ENCODE measurements at regions not wholly inside any gene's neighbourhood (a gene's known extent, or its start where the extent isn't known, plus 50 kb on each side); places are given as distances from the start of the nearest gene placed in this dataset.
A peak's percentile ranks its signal among the peaks of the same experiment; 100 is the strongest.
"Not testable (repeated sequence)": the region's sequence is repeated elsewhere in the genome, so short reads cannot be mapped to it uniquely, and the experiment has no call there.

GRCh38 chr21:35294231-35294898 is 245.3 kb upstream of the RUNX1 start:
- Mint-ChIP-seq H3K27ac (no peak overlapping the region), H3K27me3 (no peaks in the 10 kb centered on the region)

GRCh38 chr21:35291973-35292627 is 243.0 kb upstream of the RUNX1 start:
- H3K27ac Mint-ChIP-seq, result peak overlapping the region; percentile 31
- H3K4me1 Mint-ChIP-seq (ENCODE audit: low read depth), result peaks cover 9% of the 10 kb centered on the region
- intact Hi-C loops (cut with micrococcal nuclease), result no loop called here
- H3K9me3 Mint-ChIP-seq, result peaks cover 18% of the 10 kb centered on the region
- H3K36me3 Mint-ChIP-seq (ENCODE audit: low read depth), result no peaks in the 10 kb centered on the region
- H3K27me3 Mint-ChIP-seq, result no peaks in the 10 kb centered on the region
- no peak overlapping the region for H3K4me3 Mint-ChIP-seq

More at GRCh38 chr21:35294231-35294898, 245.3 kb upstream of the RUNX1 start:
- H3K4me1 Mint-ChIP-seq (ENCODE audit: low read depth), result peaks cover 31% of the 10 kb centered on the region
- intact Hi-C loops (cut with micrococcal nuclease), result no loop called here
- H3K9me3 Mint-ChIP-seq, result no peaks in the 10 kb centered on the region
- no peak overlapping the region for H3K4me3 Mint-ChIP-seq
- H3K36me3 Mint-ChIP-seq (ENCODE audit: low read depth), result peaks cover 4% of the 10 kb centered on the region

- peaks cover 9% of the 10 kb centered on the region for H3K4me1 Mint-ChIP-seq (ENCODE audit: low read depth)
- intact Hi-C loops (cut with micrococcal nuclease), result no loop called here
- peak overlapping the region; percentile 32 for H3K27ac Mint-ChIP-seq
- no peaks in the 10 kb centered on the region for H3K36me3 Mint-ChIP-seq (ENCODE audit: low read depth)
- H3K9me3 Mint-ChIP-seq, result peaks cover 23% of the 10 kb centered on the region
- H3K4me3 Mint-ChIP-seq, result no peak overlapping the region
- no peaks in the 10 kb centered on the region for H3K27me3 Mint-ChIP-seq
Observed at GRCh38 chr21:35291034-35291433, 241.9 kb upstream of the RUNX1 start.

GRCh38 chr21:35288238-35288637 is 239.1 kb upstream of the RUNX1 start:
- no peak overlapping the region for H3K27ac Mint-ChIP-seq
- peaks cover 23% of the 10 kb centered on the region for H3K9me3 Mint-ChIP-seq
- H3K4me3 Mint-ChIP-seq, result no peak overlapping the region
- H3K27me3 Mint-ChIP-seq, result no peaks in the 10 kb centered on the region
- intact Hi-C loops (cut with micrococcal nuclease), result loop anchor here (10.0 kb wide), 1 partner anchor 217 kb away; no protein-coding TSS in a partner anchor
- no peaks in the 10 kb centered on the region for H3K36me3 Mint-ChIP-seq (ENCODE audit: low read depth)
- peaks cover 26% of the 10 kb centered on the region for H3K4me1 Mint-ChIP-seq (ENCODE audit: low read depth)

GRCh38 chr21:35284199-35284598 is 235.1 kb upstream of the RUNX1 start:
- Mint-ChIP-seq H3K4me3 (no peak overlapping the region), H3K36me3 (ENCODE audit: low read depth) (no peaks in the 10 kb centered on the region), H3K4me1 (ENCODE audit: low read depth) (peaks cover 46% of the 10 kb centered on the region), H3K9me3 (peaks cover 23% of the 10 kb centered on the region), H3K27ac (peak overlapping the region; percentile 92), H3K27me3 (no peaks in the 10 kb centered on the region)
- intact Hi-C loops (cut with micrococcal nuclease), result loop anchor here (5.0 to 10.0 kb wide), 3 partner anchors 193 to 397 kb away; no protein-coding TSS in a partner anchor

GRCh38 chr21:35282944-35283343 is 233.8 kb upstream of the RUNX1 start:
- intact Hi-C loops (cut with micrococcal nuclease), result loop anchor here (1.0 to 10.0 kb wide), 4 partner anchors 194 to 396 kb away; partner anchors contain the start of gene RUNX1
- peak overlapping the region; percentile 92 for H3K27ac Mint-ChIP-seq
- no peaks in the 10 kb centered on the region for H3K36me3 Mint-ChIP-seq (ENCODE audit: low read depth)

GRCh38 chr21:35281956-35282355 is 232.9 kb upstream of the RUNX1 start:
- intact Hi-C loops (cut with micrococcal nuclease), result loop anchor here (1.0 to 10.0 kb wide), 4 partner anchors 195 to 395 kb away; partner anchors contain the start of gene RUNX1
- Mint-ChIP-seq H3K9me3 (peaks cover 4% of the 10 kb centered on the region), H3K36me3 (ENCODE audit: low read depth) (no peaks in the 10 kb centered on the region), H3K27ac (peak overlapping the region; percentile 92), H3K27me3 (no peaks in the 10 kb centered on the region), H3K4me3 (no peak overlapping the region), H3K4me1 (ENCODE audit: low read depth) (peaks cover 51% of the 10 kb centered on the region)

More at GRCh38 chr21:35282944-35283343, 233.8 kb upstream of the RUNX1 start:
- Mint-ChIP-seq H3K4me1 (ENCODE audit: low read depth) (peaks cover 48% of the 10 kb centered on the region), H3K4me3 (no peak overlapping the region), H3K27me3 (no peaks in the 10 kb centered on the region), H3K9me3 (peaks cover 13% of the 10 kb centered on the region)

- Mint-ChIP-seq H3K36me3 (ENCODE audit: low read depth) (no peaks in the 10 kb centered on the region), H3K27ac (peak overlapping the region; percentile 92), H3K4me1 (ENCODE audit: low read depth) (peaks cover 51% of the 10 kb centered on the region), H3K4me3 (no peak overlapping the region), H3K9me3 (no peaks in the 10 kb centered on the region), H3K27me3 (no peaks in the 10 kb centered on the region)
- intact Hi-C loops (cut with micrococcal nuclease), result loop anchor here (5.0 to 10.0 kb wide), 3 partner anchors 197 to 393 kb away; no protein-coding TSS in a partner anchor
Observed at GRCh38 chr21:35280231-35280630, 231.1 kb upstream of the RUNX1 start.

GRCh38 chr21:35275776-35276175 is 226.7 kb upstream of the RUNX1 start:
- H3K4me3 Mint-ChIP-seq, result no peak overlapping the region
- H3K27me3 Mint-ChIP-seq, result peaks cover 3% of the 10 kb centered on the region
- H3K27ac Mint-ChIP-seq, result no peak overlapping the region
- H3K4me1 Mint-ChIP-seq (ENCODE audit: low read depth), result peaks cover 15% of the 10 kb centered on the region
- intact Hi-C loops (cut with micrococcal nuclease), result no loop called here
- no peaks in the 10 kb centered on the region for H3K36me3 Mint-ChIP-seq (ENCODE audit: low read depth)
- no peaks in the 10 kb centered on the region for H3K9me3 Mint-ChIP-seq

- no peaks in the 10 kb centered on the region for H3K36me3 Mint-ChIP-seq (ENCODE audit: low read depth)
- no peaks in the 10 kb centered on the region for H3K9me3 Mint-ChIP-seq
- H3K27me3 Mint-ChIP-seq, result peaks cover 3% of the 10 kb centered on the region
- H3K27ac Mint-ChIP-seq, result peak overlapping the region; percentile 7
- intact Hi-C loops (cut with micrococcal nuclease), result no loop called here
- no peak overlapping the region for H3K4me3 Mint-ChIP-seq
- H3K4me1 Mint-ChIP-seq (ENCODE audit: low read depth), result peaks cover 11% of the 10 kb centered on the region
Observed at GRCh38 chr21:35274923-35275322, 225.8 kb upstream of the RUNX1 start.

- Mint-ChIP-seq H3K4me3 (no peak overlapping the region), H3K36me3 (ENCODE audit: low read depth) (no peaks in the 10 kb centered on the region), H3K27ac (peak overlapping the region; percentile 13), H3K27me3 (peaks cover 3% of the 10 kb centered on the region), H3K4me1 (ENCODE audit: low read depth) (peaks cover 6% of the 10 kb centered on the region), H3K9me3 (no peaks in the 10 kb centered on the region)
- intact Hi-C loops (cut with micrococcal nuclease), result no loop called here
Observed at GRCh38 chr21:35274090-35274489, 225.0 kb upstream of the RUNX1 start.

- Mint-ChIP-seq H3K4me3 (no peak overlapping the region), H3K36me3 (ENCODE audit: low read depth) (no peaks in the 10 kb centered on the region), H3K27ac (no peak overlapping the region), H3K9me3 (no peaks in the 10 kb centered on the region), H3K4me1 (ENCODE audit: low read depth) (peaks cover 6% of the 10 kb centered on the region), H3K27me3 (peaks cover 3% of the 10 kb centered on the region)
- intact Hi-C loops (cut with micrococcal nuclease), result no loop called here
Observed at GRCh38 chr21:35273333-35273732, 224.2 kb upstream of the RUNX1 start.

- H3K36me3 Mint-ChIP-seq (ENCODE audit: low read depth); H3K9me3 Mint-ChIP-seq; H3K27me3 Mint-ChIP-seq; H3K4me3 Mint-ChIP-seq; intact Hi-C loops (cut with micrococcal nuclease); H3K27ac Mint-ChIP-seq; H3K4me1 Mint-ChIP-seq (ENCODE audit: low read depth): not testable (repeated sequence)
Observed at GRCh38 chr21:35271344-35272118, 222.4 kb upstream of the RUNX1 start.

GRCh38 chr21:35268817-35269216 is 219.7 kb upstream of the RUNX1 start:
- H3K4me1 Mint-ChIP-seq (ENCODE audit: low read depth), result peaks cover 18% of the 10 kb centered on the region
- intact Hi-C loops (cut with micrococcal nuclease), result no loop called here
- H3K36me3 Mint-ChIP-seq (ENCODE audit: low read depth), result no peaks in the 10 kb centered on the region
- H3K27ac Mint-ChIP-seq, result no peak overlapping the region
- H3K27me3 Mint-ChIP-seq, result peaks cover 6% of the 10 kb centered on the region
- no peaks in the 10 kb centered on the region for H3K9me3 Mint-ChIP-seq
- no peak overlapping the region for H3K4me3 Mint-ChIP-seq

Data from dendritic cell treated with granulocyte-macrophage colony-stimulating factor and Interleukin-4, amounts not matched to agents 40 ng/mL and 50 ng/mL, for 4 days (primary cell).